ENCODE measurements at regions not wholly inside any gene's neighbourhood (a gene's known extent, or its start where the extent isn't known, plus 50 kb on each side); places are given as distances from the start of the nearest gene placed in this dataset.

GRCh38 chr9:38228331-38229103 lies 159.5 kb upstream of the SHB start:
- no peaks in the 10 kb centered on the region for H3K36me3 Mint-ChIP-seq (ENCODE audit: low read depth)
- TF ChIP-seq, protein P1, sequence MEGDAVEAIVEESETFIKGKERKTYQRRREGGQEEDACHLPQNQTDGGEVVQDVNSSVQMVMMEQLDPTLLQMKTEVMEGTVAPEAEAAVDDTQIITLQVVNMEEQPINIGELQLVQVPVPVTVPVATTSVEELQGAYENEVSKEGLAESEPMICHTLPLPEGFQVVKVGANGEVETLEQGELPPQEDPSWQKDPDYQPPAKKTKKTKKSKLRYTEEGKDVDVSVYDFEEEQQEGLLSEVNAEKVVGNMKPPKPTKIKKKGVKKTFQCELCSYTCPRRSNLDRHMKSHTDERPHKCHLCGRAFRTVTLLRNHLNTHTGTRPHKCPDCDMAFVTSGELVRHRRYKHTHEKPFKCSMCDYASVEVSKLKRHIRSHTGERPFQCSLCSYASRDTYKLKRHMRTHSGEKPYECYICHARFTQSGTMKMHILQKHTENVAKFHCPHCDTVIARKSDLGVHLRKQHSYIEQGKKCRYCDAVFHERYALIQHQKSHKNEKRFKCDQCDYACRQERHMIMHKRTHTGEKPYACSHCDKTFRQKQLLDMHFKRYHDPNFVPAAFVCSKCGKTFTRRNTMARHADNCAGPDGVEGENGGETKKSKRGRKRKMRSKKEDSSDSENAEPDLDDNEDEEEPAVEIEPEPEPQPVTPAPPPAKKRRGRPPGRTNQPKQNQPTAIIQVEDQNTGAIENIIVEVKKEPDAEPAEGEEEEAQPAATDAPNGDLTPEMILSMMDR (IDR thresholded peaks at IDR 0.05; ENCODE audit: unreplicated experiment in 3 of 3): no peak
- H3K27ac Mint-ChIP-seq: peak overlapping the region in 1 of 3 experiments; percentile 29
- H3K4me3 Mint-ChIP-seq: no peak overlapping the region
- H3K27me3 Mint-ChIP-seq (ENCODE audit: low read depth): peaks cover 32% of the 10 kb centered on the region
- H3K9me3 Mint-ChIP-seq: no peaks in the 10 kb centered on the region
- H3K4me1 Mint-ChIP-seq: peaks cover 27% of the 10 kb centered on the region

DNA sequence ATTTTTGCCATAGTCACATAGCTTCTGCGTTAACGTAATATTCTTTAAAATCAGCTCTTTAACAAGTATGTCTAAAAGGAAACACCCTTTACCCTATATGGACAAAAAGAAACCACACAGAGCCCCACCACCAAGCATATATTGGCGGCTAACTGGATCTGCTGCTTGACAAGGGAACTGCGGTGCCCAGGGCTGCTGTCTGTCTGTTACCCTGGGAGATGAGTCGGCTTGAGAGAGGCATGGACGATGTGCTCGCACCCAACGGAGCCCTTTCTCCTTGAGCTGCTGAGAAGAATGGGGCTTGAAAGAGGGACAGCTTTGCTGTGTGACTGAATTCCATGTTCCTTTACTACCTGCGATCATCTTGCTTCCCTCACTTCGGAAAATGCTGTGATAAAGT lies 158.6 kb upstream of the SHB start:
- Mint-ChIP-seq H3K27me3 (ENCODE audit: low read depth) (peaks cover 31% of the 10 kb centered on the region), H3K4me1 (peaks cover 27% of the 10 kb centered on the region), H3K36me3 (ENCODE audit: low read depth) (no peaks in the 10 kb centered on the region), H3K27ac (peak overlapping the region; percentile 13 to 84 (median 74)), H3K9me3 (no peaks in the 10 kb centered on the region), H3K4me3 (peak overlapping the region in 2 of 3 experiments; percentile 38 to 80)
- TF ChIP-seq, protein P1 (IDR thresholded peaks at IDR 0.05; ENCODE audit: unreplicated experiment in 3 of 3): no peak

GRCh38 chr9:38227061-38227540 lies 158.1 kb upstream of the SHB start:
- H3K27ac Mint-ChIP-seq: peak overlapping the region; percentile 13 to 84 (median 74)
- TF ChIP-seq, protein P1 (IDR thresholded peaks at IDR 0.05; ENCODE audit: unreplicated experiment in 3 of 3): no peak
- peaks cover 27% of the 10 kb centered on the region for H3K27me3 Mint-ChIP-seq (ENCODE audit: low read depth)
- H3K4me3 Mint-ChIP-seq: peak overlapping the region; percentile 65 to 80 (median 77)
- H3K36me3 Mint-ChIP-seq (ENCODE audit: low read depth): no peaks in the 10 kb centered on the region
- H3K9me3 Mint-ChIP-seq: peaks cover 2% of the 10 kb centered on the region
- peaks cover 27% of the 10 kb centered on the region for H3K4me1 Mint-ChIP-seq

GRCh38 chr9:38226491-38226951 lies 157.5 kb upstream of the SHB start:
- H3K4me1 Mint-ChIP-seq: peaks cover 27% of the 10 kb centered on the region
- peak overlapping the region; percentile 13 to 66 (median 43) for H3K27ac Mint-ChIP-seq
- no peaks in the 10 kb centered on the region for H3K36me3 Mint-ChIP-seq (ENCODE audit: low read depth)
- peaks cover 5% of the 10 kb centered on the region for H3K9me3 Mint-ChIP-seq
- peaks cover 26% of the 10 kb centered on the region for H3K27me3 Mint-ChIP-seq (ENCODE audit: low read depth)
- H3K4me3 Mint-ChIP-seq: peak overlapping the region; percentile 72 to 77 (median 73)
- TF ChIP-seq, protein P1 (IDR thresholded peaks at IDR 0.05; ENCODE audit: unreplicated experiment in 3 of 3): no peak

GRCh38 chr9:38224941-38225340 lies 155.9 kb upstream of the SHB start:
- H3K9me3 Mint-ChIP-seq: peaks cover 7% of the 10 kb centered on the region
- TF ChIP-seq, protein P1 (IDR thresholded peaks at IDR 0.05; ENCODE audit: unreplicated experiment in 3 of 3): no peak
- H3K36me3 Mint-ChIP-seq (ENCODE audit: low read depth): no peaks in the 10 kb centered on the region
- H3K4me1 Mint-ChIP-seq: peaks cover 27% of the 10 kb centered on the region
- H3K4me3 Mint-ChIP-seq: no peak overlapping the region
- no peak overlapping the region for H3K27ac Mint-ChIP-seq
- peaks cover 21% of the 10 kb centered on the region for H3K27me3 Mint-ChIP-seq (ENCODE audit: low read depth)

Data from nephron (organoid).